ENCODE measurements at regions not wholly inside any gene's neighbourhood (a gene's known extent, or its start where the extent isn't known, plus 50 kb on each side); places are given as distances from the start of the nearest gene placed in this dataset.

- Mint-ChIP-seq H3K9me3 (peaks cover 36% of the 10 kb centered on the region), H3K4me3 (no peak overlapping the region), H3K27me3 (ENCODE audit: insufficient read depth) (no peaks in the 10 kb centered on the region), H3K27ac (no peak overlapping the region), H3K4me1 (ENCODE audit: low read depth) (no peaks in the 10 kb centered on the region), H3K36me3 (ENCODE audit: low read depth) (no peaks in the 10 kb centered on the region)
- no peak for DNase-seq (ENCODE audit: low spot score)
- intact Hi-C loops (cut with micrococcal nuclease), result no loop called here
These were observed 890.0 kb upstream of the CDH8 start for GRCh38 chr16:62926121-62926801.

DNA sequence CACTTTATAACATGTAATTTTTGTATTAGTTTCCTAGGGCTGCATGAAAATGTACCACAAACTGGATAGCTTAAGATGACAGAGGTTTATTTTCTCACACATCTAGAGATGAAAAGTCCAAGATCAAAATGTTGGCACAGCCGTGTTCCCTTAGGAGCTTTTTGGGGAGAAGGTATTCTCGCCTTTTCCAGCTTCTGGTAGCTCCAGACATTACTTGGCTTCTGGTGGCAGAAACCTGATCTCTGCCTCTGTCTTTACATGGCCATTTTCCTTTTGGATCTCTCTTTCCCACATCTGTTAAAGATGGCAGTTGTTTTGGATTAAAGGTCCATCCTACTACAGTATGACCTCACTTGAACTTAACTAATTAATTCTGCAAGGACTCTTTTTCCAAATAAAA is 885.7 kb upstream of the CDH8 start:
- H3K36me3 Mint-ChIP-seq (ENCODE audit: low read depth), result no peaks in the 10 kb centered on the region

GRCh38 chr16:62913924-62914323 is 877.7 kb upstream of the CDH8 start:
- Mint-ChIP-seq H3K4me1 (ENCODE audit: low read depth) (no peaks in the 10 kb centered on the region), H3K9me3 (peaks cover 15% of the 10 kb centered on the region), H3K27ac (no peak overlapping the region), H3K36me3 (ENCODE audit: low read depth) (no peaks in the 10 kb centered on the region), H3K27me3 (ENCODE audit: insufficient read depth) (no peaks in the 10 kb centered on the region), H3K4me3 (no peak overlapping the region)
- intact Hi-C loops (cut with micrococcal nuclease), result no loop called here
- DNase-seq (ENCODE audit: low spot score), result no peak

More for the DNA sequence above, 885.7 kb upstream of the CDH8 start:
- H3K9me3 Mint-ChIP-seq, result peaks cover 27% of the 10 kb centered on the region
- no peak overlapping the region for H3K4me3 Mint-ChIP-seq
- H3K27me3 Mint-ChIP-seq (ENCODE audit: insufficient read depth), result no peaks in the 10 kb centered on the region
- no peak for DNase-seq (ENCODE audit: low spot score)
- intact Hi-C loops (cut with micrococcal nuclease), result no loop called here
- no peak overlapping the region for H3K27ac Mint-ChIP-seq
- no peaks in the 10 kb centered on the region for H3K4me1 Mint-ChIP-seq (ENCODE audit: low read depth)

GRCh38 chr16:62913333-62913732 is 877.1 kb upstream of the CDH8 start:
- DNase-seq (ENCODE audit: low spot score), result no peak
- H3K27me3 Mint-ChIP-seq (ENCODE audit: insufficient read depth), result no peaks in the 10 kb centered on the region
- no peaks in the 10 kb centered on the region for H3K4me1 Mint-ChIP-seq (ENCODE audit: low read depth)
- H3K4me3 Mint-ChIP-seq, result no peak overlapping the region
- peaks cover 15% of the 10 kb centered on the region for H3K9me3 Mint-ChIP-seq
- H3K36me3 Mint-ChIP-seq (ENCODE audit: low read depth), result no peaks in the 10 kb centered on the region
- intact Hi-C loops (cut with micrococcal nuclease), result no loop called here
- no peak overlapping the region for H3K27ac Mint-ChIP-seq

DNA sequence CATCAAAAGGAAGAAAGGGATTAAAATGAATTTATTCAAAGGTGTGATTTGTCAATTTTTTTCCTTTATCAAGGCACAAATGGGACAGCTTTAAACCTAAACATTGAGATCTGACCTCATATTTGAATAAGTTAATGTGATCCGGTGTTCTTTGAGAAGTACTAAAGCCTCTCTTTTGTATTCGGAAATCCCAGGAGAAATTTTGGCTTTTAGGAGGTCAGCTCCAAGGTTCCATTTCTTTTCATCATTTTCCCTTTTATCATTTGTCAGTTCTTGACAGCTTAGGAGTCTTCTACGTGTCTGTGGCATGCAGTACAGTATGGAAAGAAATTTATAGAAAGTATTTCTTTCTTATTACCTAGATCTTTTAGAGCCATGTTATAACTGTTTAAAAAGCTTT is 873.4 kb upstream of the CDH8 start:
- Mint-ChIP-seq H3K27me3 (ENCODE audit: insufficient read depth) (no peaks in the 10 kb centered on the region), H3K4me3 (no peak overlapping the region), H3K36me3 (ENCODE audit: low read depth) (no peaks in the 10 kb centered on the region), H3K4me1 (ENCODE audit: low read depth) (no peaks in the 10 kb centered on the region), H3K9me3 (peaks cover 7% of the 10 kb centered on the region), H3K27ac (no peak overlapping the region)
- DNase-seq (ENCODE audit: low spot score), result no peak
- intact Hi-C loops (cut with micrococcal nuclease), result no loop called here

GRCh38 chr16:62907562-62907961 is 871.3 kb upstream of the CDH8 start:
- peaks cover 6% of the 10 kb centered on the region for H3K9me3 Mint-ChIP-seq
- H3K27ac Mint-ChIP-seq, result no peak overlapping the region
- no peak overlapping the region for H3K4me3 Mint-ChIP-seq
- DNase-seq (ENCODE audit: low spot score), result no peak
- no peaks in the 10 kb centered on the region for H3K27me3 Mint-ChIP-seq (ENCODE audit: insufficient read depth)
- no peaks in the 10 kb centered on the region for H3K4me1 Mint-ChIP-seq (ENCODE audit: low read depth)
- intact Hi-C loops (cut with micrococcal nuclease), result no loop called here
- no peaks in the 10 kb centered on the region for H3K36me3 Mint-ChIP-seq (ENCODE audit: low read depth)

DNA sequence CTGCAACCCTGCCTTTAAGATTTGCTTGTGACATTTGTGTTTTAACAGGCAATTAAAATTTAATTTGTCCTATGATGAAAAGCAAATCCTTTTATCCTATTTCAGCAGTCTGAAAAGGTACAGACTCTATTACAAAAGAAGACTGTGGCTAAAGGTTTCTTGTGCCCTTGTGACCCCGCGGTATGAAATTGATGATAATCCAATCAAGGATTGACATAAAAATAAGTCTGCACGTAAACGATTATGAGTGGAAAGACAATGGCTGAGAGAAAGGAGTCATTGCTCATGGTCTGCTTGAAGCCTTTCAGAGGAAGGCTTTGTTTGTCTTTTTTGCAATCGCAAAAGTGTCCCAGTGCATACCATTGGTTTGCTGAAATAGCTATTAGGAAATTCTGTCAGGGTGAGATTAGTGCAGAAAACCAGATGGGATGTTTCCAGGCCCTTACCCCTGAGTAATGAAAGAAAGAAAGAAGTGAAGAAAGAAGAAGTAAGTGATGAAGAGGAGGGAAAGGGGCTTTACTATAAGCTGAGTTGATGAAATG is 867.8 kb upstream of the CDH8 start:
- Mint-ChIP-seq H3K36me3 (ENCODE audit: low read depth) (no peaks in the 10 kb centered on the region), H3K27ac (no peak overlapping the region), H3K4me3 (no peak overlapping the region), H3K9me3 (peaks cover 10% of the 10 kb centered on the region), H3K27me3 (ENCODE audit: insufficient read depth) (no peaks in the 10 kb centered on the region), H3K4me1 (ENCODE audit: low read depth) (no peaks in the 10 kb centered on the region)
- intact Hi-C loops (cut with micrococcal nuclease), result no loop called here
- DNase-seq (ENCODE audit: low spot score), result no peak

DNA sequence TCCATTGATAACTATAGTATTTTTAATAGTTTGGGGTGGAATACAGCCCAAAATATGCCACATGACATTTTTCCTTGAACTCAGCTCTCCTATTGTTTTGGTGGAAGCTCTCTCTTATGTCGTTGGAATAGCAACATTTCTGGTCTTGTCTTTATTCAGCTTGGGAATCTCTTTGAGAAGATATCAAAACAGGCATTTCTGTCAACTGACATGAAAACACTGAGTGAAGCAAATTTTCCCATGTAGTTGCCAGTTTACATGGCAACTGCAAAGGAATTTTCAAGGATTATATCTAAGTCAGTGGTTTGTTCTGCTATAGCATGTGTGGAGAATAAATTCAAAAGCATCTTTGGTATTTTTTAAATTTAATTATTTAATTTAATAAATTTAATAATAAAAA is 863.5 kb upstream of the CDH8 start:
- H3K9me3 Mint-ChIP-seq, result peaks cover 19% of the 10 kb centered on the region
- intact Hi-C loops (cut with micrococcal nuclease), result no loop called here
- H3K4me1 Mint-ChIP-seq (ENCODE audit: low read depth), result no peaks in the 10 kb centered on the region
- no peaks in the 10 kb centered on the region for H3K36me3 Mint-ChIP-seq (ENCODE audit: low read depth)
- no peak overlapping the region for H3K4me3 Mint-ChIP-seq
- no peaks in the 10 kb centered on the region for H3K27me3 Mint-ChIP-seq (ENCODE audit: insufficient read depth)
- H3K27ac Mint-ChIP-seq, result no peak overlapping the region
- DNase-seq (ENCODE audit: low spot score), result no peak

- Mint-ChIP-seq H3K4me1 (ENCODE audit: low read depth) (no peaks in the 10 kb centered on the region), H3K27me3 (ENCODE audit: insufficient read depth) (no peaks in the 10 kb centered on the region), H3K36me3 (ENCODE audit: low read depth) (no peaks in the 10 kb centered on the region), H3K27ac (no peak overlapping the region), H3K9me3 (peaks cover 12% of the 10 kb centered on the region), H3K4me3 (no peak overlapping the region)
- no peak for DNase-seq (ENCODE audit: low spot score)
- intact Hi-C loops (cut with micrococcal nuclease), result no loop called here
These were observed 852.9 kb upstream of the CDH8 start for GRCh38 chr16:62889097-62889496.

DNA sequence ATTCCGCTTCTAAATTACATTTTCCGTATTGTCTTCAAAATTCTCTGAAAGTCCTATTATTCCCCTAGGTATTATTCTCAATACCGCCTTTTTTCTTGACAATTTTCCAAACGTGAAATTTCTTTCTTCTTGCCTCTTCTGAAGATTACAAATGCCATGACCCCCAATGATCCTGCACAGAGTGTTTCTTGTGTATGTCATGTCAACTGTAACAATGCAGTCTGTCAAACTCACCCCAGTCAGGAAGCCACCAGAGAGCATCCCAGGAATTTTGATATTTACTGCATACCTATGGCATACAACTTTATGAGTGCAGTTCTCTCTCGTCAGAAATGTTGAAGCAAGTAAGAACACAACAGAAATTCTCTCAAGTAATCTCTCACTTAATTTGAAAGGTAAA is 847.3 kb upstream of the CDH8 start:
- Mint-ChIP-seq H3K27ac (no peak overlapping the region), H3K9me3 (peaks cover 18% of the 10 kb centered on the region), H3K4me1 (ENCODE audit: low read depth) (no peaks in the 10 kb centered on the region), H3K27me3 (ENCODE audit: insufficient read depth) (no peaks in the 10 kb centered on the region), H3K36me3 (ENCODE audit: low read depth) (no peaks in the 10 kb centered on the region), H3K4me3 (no peak overlapping the region)
- intact Hi-C loops (cut with micrococcal nuclease), result no loop called here
- no peak for DNase-seq (ENCODE audit: low spot score)

DNA sequence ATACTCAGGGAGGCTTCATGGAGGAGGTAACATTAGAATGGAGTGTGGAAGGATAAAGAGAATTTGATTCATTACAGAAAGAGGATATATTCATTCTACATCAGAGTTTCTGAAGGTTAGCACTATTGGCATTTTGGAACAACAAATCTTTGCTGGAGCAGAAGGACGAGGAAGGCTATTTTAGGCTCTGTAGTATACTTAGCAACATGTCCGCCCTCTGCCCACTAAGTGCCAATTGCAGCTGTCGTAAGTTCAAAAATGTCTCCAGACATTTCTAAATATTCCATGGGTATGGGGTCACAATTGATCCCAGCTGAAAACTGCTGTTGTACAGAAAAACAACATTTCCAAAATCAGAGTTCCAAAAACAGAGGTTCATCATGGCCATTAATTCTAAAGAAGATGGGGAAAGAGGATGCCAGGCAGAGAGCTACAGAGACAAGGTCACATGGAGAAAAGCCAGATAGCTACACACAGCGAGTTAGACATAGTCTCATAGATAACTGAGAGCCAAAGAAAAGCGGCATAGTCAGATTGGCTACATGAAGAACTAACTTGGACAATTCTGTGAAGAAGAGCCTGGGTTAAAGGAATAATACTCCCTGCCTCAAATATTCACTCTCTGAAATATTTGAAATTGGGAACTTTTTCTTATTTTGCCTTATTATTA is 846.4 kb upstream of the CDH8 start:
- no peak overlapping the region for H3K4me3 Mint-ChIP-seq
- no peaks in the 10 kb centered on the region for H3K36me3 Mint-ChIP-seq (ENCODE audit: low read depth)
- H3K27ac Mint-ChIP-seq, result no peak overlapping the region
- peaks cover 16% of the 10 kb centered on the region for H3K9me3 Mint-ChIP-seq
- DNase-seq (ENCODE audit: low spot score), result no peak
- no peaks in the 10 kb centered on the region for H3K4me1 Mint-ChIP-seq (ENCODE audit: low read depth)
- no peaks in the 10 kb centered on the region for H3K27me3 Mint-ChIP-seq (ENCODE audit: insufficient read depth)
- intact Hi-C loops (cut with micrococcal nuclease), result no loop called here

- Mint-ChIP-seq H3K27ac (no peak overlapping the region), H3K27me3 (ENCODE audit: insufficient read depth) (no peaks in the 10 kb centered on the region), H3K36me3 (ENCODE audit: low read depth) (no peaks in the 10 kb centered on the region), H3K9me3 (peaks cover 14% of the 10 kb centered on the region), H3K4me1 (ENCODE audit: low read depth) (no peaks in the 10 kb centered on the region), H3K4me3 (no peak overlapping the region)
- DNase-seq (ENCODE audit: low spot score), result no peak
- intact Hi-C loops (cut with micrococcal nuclease), result no loop called here
These were observed 839.9 kb upstream of the CDH8 start for GRCh38 chr16:62876133-62876532.

GRCh38 chr16:62872339-62872738 is 836.1 kb upstream of the CDH8 start:
- H3K36me3 Mint-ChIP-seq (ENCODE audit: low read depth), result no peaks in the 10 kb centered on the region
- intact Hi-C loops (cut with micrococcal nuclease), result loop anchor here (1.0 kb wide), 1 partner anchor 9 kb away; no protein-coding TSS in a partner anchor
- H3K4me1 Mint-ChIP-seq (ENCODE audit: low read depth), result no peaks in the 10 kb centered on the region
- H3K9me3 Mint-ChIP-seq, result peaks cover 18% of the 10 kb centered on the region
- no peaks in the 10 kb centered on the region for H3K27me3 Mint-ChIP-seq (ENCODE audit: insufficient read depth)
- no peak overlapping the region for H3K4me3 Mint-ChIP-seq
- no peak overlapping the region for H3K27ac Mint-ChIP-seq
- DNase-seq (ENCODE audit: low spot score), result no peak
